PC-3 (cell line): ENCODE measurements at regions not wholly inside any gene's neighbourhood (a gene's known extent, or its start where the extent isn't known, plus 50 kb on each side); places are given as distances from the start of the nearest gene placed in this dataset.

Experiments used
- ATAC-seq: fragments of 200-7000 bp; cut with Tn5 transposase; 2 replicates; pipeline ENCODE4 v1.9.1; 2020; ENCODE audit warnings: mild to moderate bottlenecking, moderate library complexity
- BruUV-seq: library from RNA; stranded (reverse); fragments of 400-500 nt; replicated peaks from 2 replicates; lab custom pipeline; 2021; lab: Mats Ljungman, UMichigan
- CTCF ChIA-PET: fragments of 300-600 bp; sonication (Branson Sonifier 250); formaldehyde crosslinking; loops from one replicate; lab custom pipeline; 2022; ENCODE audit warnings: antibody characterized with exemption; lab: Charles Lee
- POLR2A ChIA-PET: fragments of 300-600 bp; sonication (Branson Sonifier 250); formaldehyde crosslinking; loops from one replicate; lab custom pipeline; 2022; ENCODE audit warnings: antibody characterized with exemption; ENCODE audit not compliant: unreplicated experiment; lab: Charles Lee
- DNase-seq: peaks from one replicate; pipeline ENCODE4 v3.0.0-alpha.2; 2015
- H2AFZ ChIP-seq: fragments of 300-600 bp; sonication (generic); 2 replicates; pipeline ENCODE4 v1.6.0; 2016; ENCODE audit warnings: antibody characterized with exemption, low read length
- H3F3A ChIP-seq: fragments of 300-600 bp; sonication (generic); one replicate; pipeline ENCODE4 v1.6.0; 2017; ENCODE audit warnings: antibody characterized with exemption, low read length, control low read depth, mild to moderate bottlenecking; ENCODE audit not compliant: unreplicated experiment
- H3K27ac ChIP-seq: fragments of 300-600 bp; sonication (generic); 2 replicates; pipeline ENCODE4 v1.5.1; 2016; ENCODE audit warnings: mild to moderate bottlenecking, low read length
- H3K27me3 ChIP-seq: fragments of 300-600 bp; sonication (generic); 2 replicates; pipeline ENCODE4 v1.6.1; 2016; ENCODE audit warnings: low read length, mixed read lengths
- H3K36me3 ChIP-seq: fragments of 300-600 bp; sonication (generic); 2 replicates; pipeline ENCODE4 v1.6.1; 2016; ENCODE audit warnings: low read depth, mixed run types, low read length, mixed read lengths
- H3K4me1 ChIP-seq: fragments of 300-600 bp; sonication (generic); 2 replicates; pipeline ENCODE4 v1.5.1; 2016; ENCODE audit warnings: low read length; ENCODE audit not compliant: insufficient read depth
- H3K4me2 ChIP-seq: fragments of 300-600 bp; sonication (generic); 2 replicates; pipeline ENCODE4 v1.6.0; 2016; ENCODE audit warnings: low read length
- H3K4me3 ChIP-seq: fragments of 300-600 bp; sonication (generic); 2 replicates; pipeline ENCODE4 v1.5.1; 2016; ENCODE audit warnings: mild to moderate bottlenecking, low read length, mixed read lengths
- H3K79me2 ChIP-seq: fragments of 300-600 bp; sonication (generic); 2 replicates; pipeline ENCODE4 v1.6.1; 2017; ENCODE audit warnings: low read length, mixed read lengths
- H3K9ac ChIP-seq: fragments of 300-600 bp; sonication (generic); 2 replicates; pipeline ENCODE4 v1.6.0; 2016; ENCODE audit warnings: mild to moderate bottlenecking, low read length
- H3K9me2 ChIP-seq: fragments of 300-600 bp; sonication (generic); replicated peaks from 2 replicates; pipeline ENCODE4 v1.6.1; 2016; ENCODE audit warnings: mixed run types, low read length, mixed read lengths
- H3K9me3 ChIP-seq: fragments of 300-600 bp; sonication (generic); 2 replicates; pipeline ENCODE4 v1.6.1; 2016; ENCODE audit warnings: low read length, mixed read lengths
- H4K20me1 ChIP-seq: fragments of 300-600 bp; sonication (generic); 2 replicates; pipeline ENCODE4 v1.6.1; 2016; ENCODE audit warnings: low read length, mixed read lengths
- CTCF ChIP-seq: fragments of 300-600 bp; sonication (generic); conservative IDR thresholded peaks from 2 replicates; pipeline ENCODE4 v1.5.1; 2017; ENCODE audit warnings: antibody characterized with exemption, low read depth, mild to moderate bottlenecking, low read length
- EZH2 ChIP-seq: fragments of 300-600 bp; sonication (generic); IDR thresholded peaks from one replicate; pipeline ENCODE4 v1.6.1; 2017; ENCODE audit warnings: antibody characterized with exemption, mild to moderate bottlenecking, low read length; ENCODE audit not compliant: unreplicated experiment
- EZH2phosphoT487 ChIP-seq: fragments of 300-600 bp; sonication (generic); IDR thresholded peaks from 2 replicates; pipeline ENCODE4 v1.6.1; 2018; ENCODE audit warnings: mild to moderate bottlenecking, antibody characterized with exemption, low read length, borderline replicate concordance
- intact Hi-C: fragments of 100-400 bp; cut with micrococcal nuclease; formaldehyde crosslinking; loops from 2 replicates; pipeline ENCODE4 v1.9.0; 2023

GRCh38 chr9:29928072-29928471 lies 2354.8 kb upstream of the C9orf72 start:
- Histone ChIP-seq H3K9me3 (no peaks in the 10 kb centered on the region), H3K27ac (no peak overlapping the region), H3K36me3 (no peaks in the 10 kb centered on the region), H3K4me1 (no peaks in the 10 kb centered on the region), H3K9ac (no peak overlapping the region), H3K4me2 (no peak overlapping the region), H3K9me2 (no peaks in the 10 kb centered on the region), H3K27me3 (0 out of 2 replicates have a peak, but pooled peaks cover 2% of the 10 kb centered on the region), H3K79me2 (no peaks in the 10 kb centered on the region), H3K4me3 (no peak overlapping the region), H3F3A (no peaks in the 10 kb centered on the region), H4K20me1 (no peaks in the 10 kb centered on the region), H2AFZ (no peak overlapping the region)
- intact Hi-C loops = no loop called here
- no peak for ATAC-seq
- BruUV-seq = no TSS peak
- ChIA-PET CTCF (interaction anchor here (0.6 kb wide), 1 partner anchor 1930 kb away, joined by 3 read pairs; no protein-coding TSS in a partner anchor), POLR2A (no interaction called here)
- TF ChIP-seq CTCF = no peak
- no peak for DNase-seq

- Histone ChIP-seq H3K4me3 (no peak overlapping the region), H3F3A (no peaks in the 10 kb centered on the region), H3K36me3 (no peaks in the 10 kb centered on the region), H3K9me2 (no peaks in the 10 kb centered on the region), H3K9me3 (no peaks in the 10 kb centered on the region), H3K27ac (no peak overlapping the region), H3K4me2 (no peak overlapping the region), H4K20me1 (no peaks in the 10 kb centered on the region), H3K4me1 (no peaks in the 10 kb centered on the region), H3K27me3 (no peaks in the 10 kb centered on the region), H3K79me2 (no peaks in the 10 kb centered on the region), H3K9ac (no peak overlapping the region), H2AFZ (no peak overlapping the region)
- DNase-seq = no peak
- intact Hi-C loops = no loop called here
- ChIA-PET POLR2A (no interaction called here), CTCF (no interaction called here)
- no TSS peak for BruUV-seq
- no peak for ATAC-seq
- no peak for TF ChIP-seq EZH2
- no peak for TF ChIP-seq CTCF
- TF ChIP-seq EZH2phosphoT487 = no peak
Measured at GRCh38 chr9:29939559-29939958, 2366.3 kb upstream of the C9orf72 start.

- H3K4me3 ChIP-seq = no peak overlapping the region
- no peaks in the 10 kb centered on the region for H3K4me1 ChIP-seq
- DNase-seq (no peak), ATAC-seq (no peak)
- TF ChIP-seq CTCF (no peak), EZH2 (no peak), EZH2phosphoT487 (no peak)
- intact Hi-C loops = no loop called here
- H3K27me3 ChIP-seq = no peaks in the 10 kb centered on the region
- H3F3A ChIP-seq = no peaks in the 10 kb centered on the region
- H3K9me2 ChIP-seq = no peaks in the 10 kb centered on the region
- H2AFZ ChIP-seq = no peak overlapping the region
- no peaks in the 10 kb centered on the region for H3K36me3 ChIP-seq
- H3K9me3 ChIP-seq = no peaks in the 10 kb centered on the region
- no peaks in the 10 kb centered on the region for H4K20me1 ChIP-seq
- no peak overlapping the region for H3K9ac ChIP-seq
- ChIA-PET CTCF (no interaction called here), POLR2A (no interaction called here)
- H3K27ac ChIP-seq = no peak overlapping the region
- BruUV-seq = no TSS peak
- no peaks in the 10 kb centered on the region for H3K79me2 ChIP-seq
- no peak overlapping the region for H3K4me2 ChIP-seq
Measured at GRCh38 chr9:29945012-29945411, 2371.7 kb upstream of the C9orf72 start.
